ENCODE measurements at regions not wholly inside any gene's neighbourhood (a gene's known extent, or its start where the extent isn't known, plus 50 kb on each side); places are given as distances from the start of the nearest gene placed in this dataset.

- ChIA-PET CTCF (ENCODE audit: unreplicated experiment) (no interaction called here), POLR2A (interaction anchor here (0.6 to 0.8 kb wide), 2 partner anchors 12 to 14 kb away, joined by 3 read pairs; no protein-coding TSS in a partner anchor)
- H3K36me3 ChIP-seq (ENCODE audit: insufficient read depth, low read length), result no peaks in the 10 kb centered on the region
- H3K9me3 ChIP-seq (ENCODE audit: low read length), result no peaks in the 10 kb centered on the region
- H2AFZ ChIP-seq (ENCODE audit: low read length), result no peak overlapping the region
- TF ChIP-seq EZH2phosphoT487 (IDR thresholded peaks at IDR 0.05; ENCODE audit: borderline replicate concordance, low read depth, low read length) (no peak), CTCF (conservative IDR thresholded peaks at IDR 0.05; ENCODE audit: low read length) (no peak)
- intact Hi-C loops (cut with micrococcal nuclease; ENCODE audit: unreplicated experiment), result no loop called here
- no peak overlapping the region for H3K27ac ChIP-seq (ENCODE audit: low read depth, low read length, poor library complexity, severe bottlenecking)
- no peak overlapping the region for H3K4me2 ChIP-seq (ENCODE audit: low read length)
- H3K79me2 ChIP-seq (ENCODE audit: insufficient read depth, low read depth, low read length), result no peaks in the 10 kb centered on the region
- no TSS peak for BruUV-seq (replicated peaks)
- DNase-seq (ENCODE audit: low spot score), result no peak
- H3K4me1 ChIP-seq (ENCODE audit: insufficient read depth, low read length, poor library complexity, severe bottlenecking), result no peaks in the 10 kb centered on the region
- no peak overlapping the region for H3K4me3 ChIP-seq (ENCODE audit: low read depth, low read length, poor library complexity, severe bottlenecking)
- no peaks in the 10 kb centered on the region for H4K20me1 ChIP-seq (ENCODE audit: insufficient read depth, low read length)
- no peaks in the 10 kb centered on the region for H3K9me2 ChIP-seq (ENCODE audit: insufficient read depth, low read length)
Measured at GRCh38 chr9:20119566-20119965, 330.7 kb upstream of the SLC24A2 start.

- POLR2A ChIA-PET, result no interaction called here
- intact Hi-C loops (cut with micrococcal nuclease; ENCODE audit: unreplicated experiment), result no loop called here
- no peaks in the 10 kb centered on the region for H3K9me3 ChIP-seq (ENCODE audit: low read length)
- no peak overlapping the region for H2AFZ ChIP-seq (ENCODE audit: low read length)
- H3K9me2 ChIP-seq (ENCODE audit: insufficient read depth, low read length), result no peaks in the 10 kb centered on the region
- TF ChIP-seq EZH2phosphoT487 (IDR thresholded peaks at IDR 0.05; ENCODE audit: borderline replicate concordance, low read depth, low read length), result no peak
- no peak overlapping the region for H3K4me2 ChIP-seq (ENCODE audit: low read length)
- CTCF ChIA-PET (ENCODE audit: unreplicated experiment), result no interaction called here
- no peak for DNase-seq (ENCODE audit: low spot score)
- no peaks in the 10 kb centered on the region for H4K20me1 ChIP-seq (ENCODE audit: insufficient read depth, low read length)
- H3K4me3 ChIP-seq (ENCODE audit: low read depth, low read length, poor library complexity, severe bottlenecking), result no peak overlapping the region
- no peak overlapping the region for H3K27ac ChIP-seq (ENCODE audit: low read depth, low read length, poor library complexity, severe bottlenecking)
- H3K79me2 ChIP-seq (ENCODE audit: insufficient read depth, low read depth, low read length), result no peaks in the 10 kb centered on the region
- H3K4me1 ChIP-seq (ENCODE audit: insufficient read depth, low read length, poor library complexity, severe bottlenecking), result no peaks in the 10 kb centered on the region
- no TSS peak for BruUV-seq (replicated peaks)
- no peaks in the 10 kb centered on the region for H3K36me3 ChIP-seq (ENCODE audit: insufficient read depth, low read length)
Measured at GRCh38 chr9:20117986-20118385, 329.1 kb upstream of the SLC24A2 start.

GRCh38 chr9:20117482-20117881 is 328.6 kb upstream of the SLC24A2 start:
- intact Hi-C loops (cut with micrococcal nuclease; ENCODE audit: unreplicated experiment), result no loop called here
- H3K4me2 ChIP-seq (ENCODE audit: low read length), result no peak overlapping the region
- H3K9me2 ChIP-seq (ENCODE audit: insufficient read depth, low read length), result no peaks in the 10 kb centered on the region
- no peak overlapping the region for H3K4me3 ChIP-seq (ENCODE audit: low read depth, low read length, poor library complexity, severe bottlenecking)
- no peaks in the 10 kb centered on the region for H3K79me2 ChIP-seq (ENCODE audit: insufficient read depth, low read depth, low read length)
- H3K9me3 ChIP-seq (ENCODE audit: low read length), result no peaks in the 10 kb centered on the region
- H2AFZ ChIP-seq (ENCODE audit: low read length), result no peak overlapping the region
- H3K4me1 ChIP-seq (ENCODE audit: insufficient read depth, low read length, poor library complexity, severe bottlenecking), result no peaks in the 10 kb centered on the region
- CTCF ChIA-PET (ENCODE audit: unreplicated experiment), result no interaction called here
- POLR2A ChIA-PET, result no interaction called here
- H3K27ac ChIP-seq (ENCODE audit: low read depth, low read length, poor library complexity, severe bottlenecking), result no peak overlapping the region
- no TSS peak for BruUV-seq (replicated peaks)
- no peak for DNase-seq (ENCODE audit: low spot score)
- H3K36me3 ChIP-seq (ENCODE audit: insufficient read depth, low read length), result no peaks in the 10 kb centered on the region
- H4K20me1 ChIP-seq (ENCODE audit: insufficient read depth, low read length), result no peaks in the 10 kb centered on the region
- no peak for TF ChIP-seq EZH2phosphoT487 (IDR thresholded peaks at IDR 0.05; ENCODE audit: borderline replicate concordance, low read depth, low read length)
- no peak for TF ChIP-seq CTCF (conservative IDR thresholded peaks at IDR 0.05; ENCODE audit: low read length)

Measured in OCI-LY7 (cell line).